H9 (cell line): ENCODE measurements at regions not wholly inside any gene's neighbourhood (a gene's known extent, or its start where the extent isn't known, plus 50 kb on each side); places are given as distances from the start of the nearest gene placed in this dataset.

Experiments used
- DNase-seq: peaks from one replicate; pipeline ENCODE4 v3.0.0-alpha.2; 2017
- H2AFZ ChIP-seq: one replicate; pipeline ENCODE4 v1.6.1; 2013; ENCODE audit warnings: mild to moderate bottlenecking, low read length, control low read depth, moderate library complexity
- H2AK5ac ChIP-seq: 2 replicates; pipeline ENCODE4 v1.6.1; 2013; ENCODE audit warnings: low read length, control low read depth, mixed read lengths; ENCODE audit not compliant: insufficient read length
- H2BK120ac ChIP-seq: one replicate; pipeline ENCODE4 v1.6.1; 2013; ENCODE audit warnings: low read depth, mild to moderate bottlenecking, low read length, control low read depth, inconsistent platforms; ENCODE audit not compliant: poor library complexity, severe bottlenecking
- H2BK12ac ChIP-seq: 2 replicates; pipeline ENCODE4 v1.6.1; 2013; ENCODE audit warnings: low read length, control low read depth, mixed read lengths, low read depth; ENCODE audit not compliant: insufficient read length
- H2BK15ac ChIP-seq: 2 replicates; pipeline ENCODE4 v1.6.1; 2013; ENCODE audit warnings: low read depth, low read length, control low read depth
- H2BK20ac ChIP-seq: one replicate; pipeline ENCODE4 v1.6.1; 2013; ENCODE audit warnings: low read depth, mild to moderate bottlenecking, low read length, control low read depth, inconsistent platforms; ENCODE audit not compliant: poor library complexity, severe bottlenecking
- H2BK5ac ChIP-seq: 2 replicates; pipeline ENCODE4 v1.6.1; 2013; ENCODE audit warnings: low read length, control low read depth, mixed read lengths; ENCODE audit not compliant: insufficient read length
- H3K14ac ChIP-seq: 2 replicates; pipeline ENCODE4 v1.6.1; 2013; ENCODE audit warnings: low read length, control low read depth; ENCODE audit not compliant: insufficient read depth
- H3K18ac ChIP-seq: 2 replicates; pipeline ENCODE4 v1.6.1; 2013; ENCODE audit warnings: low read depth, mild to moderate bottlenecking, mixed read lengths, low read length, control low read depth; ENCODE audit not compliant: insufficient read length
- H3K23ac ChIP-seq: 2 replicates; pipeline ENCODE4 v1.6.1; 2013; ENCODE audit warnings: low read length, control low read depth, mixed read lengths, low read depth; ENCODE audit not compliant: insufficient read length
- H3K23me2 ChIP-seq: 2 replicates; pipeline ENCODE4 v1.6.1; 2013; ENCODE audit warnings: low read depth, mild to moderate bottlenecking, mixed read lengths, low read length, control low read depth; ENCODE audit not compliant: insufficient read length, poor library complexity, severe bottlenecking
- H3K27ac ChIP-seq: 2 replicates; pipeline ENCODE4 v1.5.1; 2013; ENCODE audit warnings: low read length, control low read depth, mixed read lengths, low read depth; ENCODE audit not compliant: insufficient read length
- H3K27me3 ChIP-seq: 2 replicates; pipeline ENCODE4 v1.6.1; 2013; ENCODE audit warnings: low read length, control low read depth, inconsistent platforms; ENCODE audit not compliant: insufficient read depth
- H3K4ac ChIP-seq: 2 replicates; pipeline ENCODE4 v1.6.1; 2013; ENCODE audit warnings: low read depth, mild to moderate bottlenecking, control low read depth, inconsistent platforms, low read length, moderate library complexity
- H3K4me1 ChIP-seq: 2 replicates; pipeline ENCODE4 v1.6.1; 2013; ENCODE audit warnings: low read length, control low read depth, inconsistent platforms; ENCODE audit not compliant: insufficient read depth
- H3K4me2 ChIP-seq: 2 replicates; pipeline ENCODE4 v1.6.1; 2013; ENCODE audit warnings: low read length, control low read depth, mixed read lengths; ENCODE audit not compliant: insufficient read length, insufficient read depth
- H3K56ac ChIP-seq: 2 replicates; pipeline ENCODE4 v1.6.1; 2013; ENCODE audit warnings: low read depth, mild to moderate bottlenecking, mixed read lengths, low read length, control low read depth; ENCODE audit not compliant: insufficient read length
- H3K79me1 ChIP-seq: 2 replicates; pipeline ENCODE4 v1.6.1; 2013; ENCODE audit warnings: low read depth, mild to moderate bottlenecking, moderate library complexity, low read length, control low read depth, inconsistent platforms; ENCODE audit not compliant: insufficient read depth, poor library complexity, severe bottlenecking
- H3K79me2 ChIP-seq: 2 replicates; pipeline ENCODE4 v1.6.1; 2013; ENCODE audit warnings: low read length, control low read depth, inconsistent platforms; ENCODE audit not compliant: insufficient read depth
- H3K9ac ChIP-seq: 2 replicates; pipeline ENCODE4 v1.6.1; 2013; ENCODE audit warnings: low read length, control low read depth, mixed read lengths; ENCODE audit not compliant: insufficient read length; ENCODE audit errors: extremely low read depth
- H3K9me3 ChIP-seq: one replicate; pipeline ENCODE4 v1.6.1; 2013; ENCODE audit warnings: low read depth, low read length, inconsistent platforms; ENCODE audit not compliant: control insufficient read depth
- H3T11ph ChIP-seq: one replicate; pipeline ENCODE4 v1.6.1; 2013; ENCODE audit warnings: mild to moderate bottlenecking, low read length, control low read depth, inconsistent platforms
- H4K20me1 ChIP-seq: one replicate; pipeline ENCODE4 v1.6.1; 2013; ENCODE audit not compliant: control insufficient read depth, insufficient read length, insufficient read depth
- H4K5ac ChIP-seq: 2 replicates; pipeline ENCODE4 v1.6.1; 2013; ENCODE audit warnings: low read depth, mild to moderate bottlenecking, mixed read lengths, low read length, control low read depth; ENCODE audit not compliant: insufficient read length
- H4K8ac ChIP-seq: replicated peaks from 2 replicates; pipeline ENCODE4 v1.6.1; 2013; ENCODE audit warnings: low read length, control low read depth, mixed read lengths, low read depth; ENCODE audit not compliant: insufficient read length
- H4K91ac ChIP-seq: 2 replicates; pipeline ENCODE4 v1.6.1; 2013; ENCODE audit warnings: low read depth, mild to moderate bottlenecking, moderate library complexity, mixed read lengths, low read length, control low read depth; ENCODE audit not compliant: insufficient read length
- H3K27ac Mint-ChIP-seq, 3 experiments: 2 replicates in 2 of 3; 3 replicates in 1 of 3; pipeline ENCODE4 v1.8.0; 2020 to 2021; ENCODE audit warnings: mixed read lengths in 3 of 3, mild to moderate bottlenecking in 1 of 3, moderate library complexity in 1 of 3
- H3K27me3 Mint-ChIP-seq: 2 replicates; pipeline ENCODE4 v1.8.0; 2021; ENCODE audit warnings: low read depth, mild to moderate bottlenecking, moderate library complexity, mixed read lengths
- H3K36me3 Mint-ChIP-seq, 3 experiments: 2 replicates in 2 of 3; 3 replicates in 1 of 3; pipeline ENCODE4 v1.8.0; 2020 to 2021; ENCODE audit warnings: low read depth in 3 of 3, mixed read lengths in 3 of 3; ENCODE audit not compliant: insufficient read depth in 1 of 3
- H3K4me1 Mint-ChIP-seq, 2 experiments: 2 replicates each; pipeline ENCODE4 v1.8.0; 2020; ENCODE audit warnings: mixed read lengths in 2 of 2
- H3K4me3 Mint-ChIP-seq, 2 experiments: 2 replicates in 1 of 2; 3 replicates in 1 of 2; pipeline ENCODE4 v1.8.0; 2020 to 2021; ENCODE audit warnings: mild to moderate bottlenecking in 2 of 2, mixed read lengths in 2 of 2, moderate library complexity in 1 of 2
- H3K9me3 Mint-ChIP-seq, 2 experiments: 2 replicates in 1 of 2; 3 replicates in 1 of 2; pipeline ENCODE4 v1.8.0; 2020; ENCODE audit warnings: mild to moderate bottlenecking in 2 of 2, mixed read lengths in 2 of 2, moderate library complexity in 1 of 2
- CTCF ChIP-seq: fragments of 200-600 bp; sonication (generic); conservative IDR thresholded peaks from 3 replicates; pipeline ENCODE4 v1.8.0; 2021; ENCODE audit warnings: antibody characterized with exemption, mild to moderate bottlenecking
- WGBS: extraction: QIAGEN DNeasy Blood & Tissue Kit; methylation state at CpG from one replicate; pipeline ENCODE4 v1.1.7; 2013; ENCODE audit warnings: missing lambda C conversion rate, low lambda C conversion rate, mixed read lengths; ENCODE audit not compliant: insufficient read length; ENCODE audit errors: extremely low coverage; 5-methylcytosine and 5-hydroxymethylcytosine counted together

GRCh38 chr5:74063821-74064220 lies 437.8 kb downstream of the ARHGEF28 start:
- no peaks in the 10 kb centered on the region for H3K4me1 Mint-ChIP-seq
- H2BK120ac ChIP-seq, result no peak overlapping the region
- H2BK12ac ChIP-seq, result no peak overlapping the region
- H3K23me2 ChIP-seq, result no peaks in the 10 kb centered on the region
- no peak overlapping the region for H2BK20ac ChIP-seq
- no peaks in the 10 kb centered on the region for H3K9me3 ChIP-seq
- no peaks in the 10 kb centered on the region for H3K9me3 Mint-ChIP-seq
- H4K5ac ChIP-seq, result no peak overlapping the region
- H4K91ac ChIP-seq, result no peak overlapping the region
- H3K23ac ChIP-seq, result no peak overlapping the region
- no peak for TF ChIP-seq CTCF
- H3K18ac ChIP-seq, result no peak overlapping the region
- no CpG with 5 or more reads among the region's 3 CpGs for WGBS
- H3K79me2 ChIP-seq, result no peaks in the 10 kb centered on the region
- H4K20me1 ChIP-seq, result no peaks in the 10 kb centered on the region
- no peak overlapping the region for H2AK5ac ChIP-seq
- no peak overlapping the region for H4K8ac ChIP-seq
- H3K9ac ChIP-seq, result no peak overlapping the region
- H3K14ac ChIP-seq, result no peak overlapping the region
- H3K27ac Mint-ChIP-seq, result no peak overlapping the region
- H3K27me3 ChIP-seq, result no peaks in the 10 kb centered on the region
- no peaks in the 10 kb centered on the region for H3K27me3 Mint-ChIP-seq
- no peak overlapping the region for H3K4me2 ChIP-seq
- H2BK15ac ChIP-seq, result no peak overlapping the region
- no peak overlapping the region for H3K56ac ChIP-seq
- DNase-seq, result no peak
- no peaks in the 10 kb centered on the region for H3K4me1 ChIP-seq
- H3K36me3 Mint-ChIP-seq, result no peaks in the 10 kb centered on the region
- H3K27ac ChIP-seq, result no peak overlapping the region
- H3K4me3 Mint-ChIP-seq, result no peak overlapping the region
- no peaks in the 10 kb centered on the region for H3K79me1 ChIP-seq
- H2BK5ac ChIP-seq, result no peak overlapping the region
- H2AFZ ChIP-seq, result no peak overlapping the region
- no peak overlapping the region for H3K4ac ChIP-seq
- no peak overlapping the region for H3T11ph ChIP-seq
